NCI-H1436 (cell line): ENCODE measurements at regions not wholly inside any gene's neighbourhood (a gene's known extent, or its start where the extent isn't known, plus 50 kb on each side); places are given as distances from the start of the nearest gene placed in this dataset.

ENCODE experiments used
- DNase-seq: peaks from one replicate; lab custom pipeline; 2025; lab: John Stamatoyannopoulos, UW

DNA sequence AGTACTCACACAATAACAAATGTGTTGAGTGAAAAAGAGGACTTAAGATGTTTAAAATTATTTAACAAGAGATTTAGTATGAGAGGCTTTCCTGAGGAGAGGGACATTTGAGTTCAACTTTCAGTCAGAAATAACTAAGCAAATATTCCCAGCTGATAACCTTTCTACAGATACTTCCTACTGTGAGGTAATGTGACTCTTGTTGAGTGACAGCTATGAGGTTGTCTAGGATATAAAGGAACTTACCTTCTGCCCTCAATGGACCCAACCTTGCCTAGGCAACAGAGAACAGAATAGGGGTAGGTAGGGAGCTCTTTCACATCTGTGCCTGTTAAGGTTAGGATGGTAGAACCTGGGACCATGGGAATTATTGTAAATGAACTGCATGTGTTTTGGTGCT lies 54.7 kb downstream of the GLUD2 start:
- no peak for DNase-seq

- no peak for DNase-seq
Observed at GRCh38 chrX:121103381-121103780, 56.0 kb downstream of the GLUD2 start.

- no peak for DNase-seq
Observed at GRCh38 chrX:121106484-121107235, 59.2 kb downstream of the GLUD2 start.

DNA sequence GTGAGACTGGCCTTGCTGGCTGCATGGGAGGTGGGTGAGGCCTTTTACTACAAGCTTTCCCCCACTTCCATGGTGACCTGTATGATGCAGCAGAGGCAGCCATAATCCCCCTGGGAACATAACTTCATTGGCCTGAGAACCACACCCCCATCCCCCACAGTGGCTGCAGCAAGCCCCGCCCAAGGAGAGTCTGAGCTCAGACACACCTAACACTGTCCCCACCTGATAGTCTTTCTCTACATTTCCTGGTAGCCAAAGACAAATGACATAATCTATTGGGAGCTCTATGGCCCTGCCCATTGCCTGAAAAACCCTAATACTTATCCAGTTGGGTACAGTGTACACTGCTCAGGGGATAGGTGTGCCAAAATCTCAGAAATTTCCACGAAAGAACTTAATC lies 62.6 kb downstream of the GLUD2 start:
- no peak for DNase-seq

DNA sequence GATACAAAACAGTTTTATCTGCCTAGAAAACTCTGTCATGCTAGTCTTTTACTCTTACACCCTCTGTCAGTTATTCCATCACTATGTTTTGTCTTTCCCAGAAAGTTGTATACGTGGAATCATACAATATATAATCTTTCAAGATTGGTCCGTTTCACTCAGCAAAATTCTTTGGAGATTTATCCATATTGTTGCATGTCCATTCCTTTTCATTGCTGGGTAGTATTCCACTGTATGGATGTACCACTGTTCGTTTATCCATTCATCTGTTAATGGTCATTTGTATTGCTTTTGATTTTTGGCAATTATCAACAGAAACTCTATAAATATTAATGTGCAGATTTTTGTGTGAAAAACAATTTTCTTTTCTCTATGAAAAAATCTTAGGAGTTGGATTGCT lies 63.1 kb downstream of the GLUD2 start:
- no peak for DNase-seq

DNA sequence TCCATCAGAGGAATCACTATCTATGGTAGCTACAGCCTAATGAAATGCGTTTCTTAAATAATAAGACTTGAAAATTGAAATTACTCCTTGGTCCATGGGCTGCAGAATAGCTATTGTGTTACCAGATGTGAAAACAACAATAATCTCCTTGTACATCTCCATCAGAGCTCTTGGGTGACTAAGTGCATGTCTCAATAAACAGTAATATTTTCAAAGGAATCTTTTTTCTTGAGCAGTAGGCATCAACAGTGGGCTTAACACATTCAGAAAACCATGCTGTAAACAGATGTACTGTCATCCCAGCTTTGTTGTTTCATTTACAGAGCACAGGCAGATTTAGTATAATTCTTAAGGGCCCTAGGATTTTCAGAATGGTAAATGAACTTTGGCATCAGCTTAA lies 67.3 kb downstream of the GLUD2 start:
- no peak for DNase-seq

GRCh38 chrX:121120690-121121605 lies 73.5 kb downstream of the GLUD2 start:
- no peak for DNase-seq

GRCh38 chrX:121122332-121122731 lies 74.9 kb downstream of the GLUD2 start:
- no peak for DNase-seq

- DNase-seq = no peak
Observed at GRCh38 chrX:121128925-121129877, 81.8 kb downstream of the GLUD2 start.

- DNase-seq = no peak
Observed at GRCh38 chrX:121132675-121133074, 85.3 kb downstream of the GLUD2 start.

DNA sequence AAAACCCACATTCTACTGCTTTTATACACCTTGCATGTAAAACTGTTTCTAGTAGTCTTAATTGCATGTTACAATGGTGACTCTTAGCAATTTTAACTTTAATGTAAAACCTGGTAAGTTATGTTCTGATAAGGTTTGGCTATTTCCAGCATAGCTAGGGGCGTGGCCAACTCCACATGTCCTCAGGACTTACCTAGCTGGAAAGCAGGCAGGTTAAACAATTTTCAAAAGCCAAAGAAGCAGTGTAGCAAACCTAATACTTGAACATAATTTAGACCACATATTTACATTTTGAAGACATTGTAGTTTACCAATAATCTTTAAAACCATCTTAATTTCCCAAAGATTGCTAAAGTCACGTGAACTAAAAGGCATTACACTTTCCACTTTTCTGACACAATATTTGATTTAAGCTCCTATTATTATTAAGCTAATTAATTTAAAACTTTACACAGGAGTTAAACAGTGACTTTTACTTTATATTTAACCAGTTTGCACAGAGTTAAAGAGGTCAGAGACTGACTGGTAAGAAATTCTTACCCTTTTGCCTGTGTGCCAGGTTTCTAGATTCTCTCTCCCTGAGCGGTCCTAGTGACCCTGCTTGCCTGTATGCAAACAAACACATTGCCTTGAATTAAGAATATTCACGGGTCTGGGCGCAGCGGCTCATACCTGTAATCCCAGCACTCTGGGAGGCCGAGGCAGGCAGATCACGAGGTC lies 88.2 kb downstream of the GLUD2 start:
- DNase-seq = no peak

DNA sequence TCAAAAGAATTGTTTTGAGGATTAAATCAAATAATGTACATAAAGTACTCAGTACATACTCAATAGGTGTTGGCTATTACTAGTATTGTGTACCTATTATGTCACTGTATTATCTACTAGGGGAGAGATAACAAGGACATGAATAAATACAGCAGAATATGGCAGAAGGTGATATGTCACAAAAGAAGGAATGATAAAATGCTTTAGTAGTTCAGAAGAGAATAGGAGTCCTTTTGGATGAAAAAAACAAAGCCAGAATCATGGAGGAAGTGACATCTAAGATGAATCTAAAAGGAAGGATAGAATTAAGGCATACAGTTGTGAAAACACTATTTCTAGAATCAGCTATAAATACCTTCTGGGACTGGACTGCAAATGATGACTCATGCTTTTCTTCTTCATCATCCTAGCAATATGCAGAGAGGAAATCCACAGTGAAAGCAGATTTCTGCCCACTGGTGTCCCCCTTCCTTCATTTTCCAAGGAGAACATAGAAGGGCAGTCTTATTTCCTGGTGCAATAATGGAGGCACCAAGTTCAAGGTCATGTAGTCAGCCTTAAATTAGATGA lies 98.7 kb downstream of the GLUD2 start:
- no peak for DNase-seq

GRCh38 chrX:121150217-121150616 lies 102.8 kb downstream of the GLUD2 start:
- no peak for DNase-seq

GRCh38 chrX:121151293-121151692 lies 103.9 kb downstream of the GLUD2 start:
- no peak for DNase-seq

DNA sequence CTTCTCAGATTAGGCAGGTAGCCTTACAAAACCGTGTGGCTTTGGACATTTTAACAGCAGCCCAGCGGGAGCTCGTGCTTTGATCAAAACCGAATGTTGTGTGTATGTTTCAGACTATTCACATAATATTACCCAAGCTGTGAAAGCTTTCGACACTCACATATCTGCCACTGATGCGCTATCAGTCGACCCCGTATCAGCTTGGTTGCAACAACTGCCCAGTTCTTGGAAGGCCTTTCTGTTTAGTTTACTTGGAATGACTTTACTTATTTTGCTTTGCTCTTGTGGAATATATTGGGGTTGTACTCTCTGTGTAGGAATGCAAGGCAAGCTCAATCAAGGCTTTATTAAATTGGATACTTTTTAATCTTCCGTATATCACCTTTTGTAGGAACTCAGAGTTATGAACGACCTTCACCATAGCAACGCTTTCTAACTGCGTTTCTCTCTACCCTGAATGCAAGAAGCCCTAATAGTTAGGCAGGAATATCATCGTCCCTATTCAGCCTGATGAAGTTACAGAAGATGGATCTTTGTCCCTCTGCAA lies 107.5 kb downstream of the GLUD2 start:
- DNase-seq = no peak

DNA sequence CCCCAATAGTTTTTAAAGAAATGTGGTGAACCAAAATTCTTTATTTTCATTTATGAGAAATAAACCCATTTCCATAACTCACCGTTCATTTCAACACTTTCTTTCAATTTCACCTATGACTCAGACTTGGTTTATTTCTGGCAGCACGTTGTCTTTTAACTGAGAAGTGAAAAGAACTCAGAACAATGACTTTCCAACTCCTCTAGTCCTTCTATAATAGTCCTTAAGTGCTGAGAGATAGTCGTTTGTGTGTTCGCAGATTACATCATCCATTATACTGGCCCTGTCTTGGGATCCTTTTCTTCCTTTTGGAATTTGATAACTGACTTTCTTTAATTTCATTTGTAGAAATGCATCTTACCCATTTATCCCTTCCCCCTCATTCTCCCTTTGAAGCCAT lies 113.6 kb downstream of the GLUD2 start:
- DNase-seq = no peak

DNA sequence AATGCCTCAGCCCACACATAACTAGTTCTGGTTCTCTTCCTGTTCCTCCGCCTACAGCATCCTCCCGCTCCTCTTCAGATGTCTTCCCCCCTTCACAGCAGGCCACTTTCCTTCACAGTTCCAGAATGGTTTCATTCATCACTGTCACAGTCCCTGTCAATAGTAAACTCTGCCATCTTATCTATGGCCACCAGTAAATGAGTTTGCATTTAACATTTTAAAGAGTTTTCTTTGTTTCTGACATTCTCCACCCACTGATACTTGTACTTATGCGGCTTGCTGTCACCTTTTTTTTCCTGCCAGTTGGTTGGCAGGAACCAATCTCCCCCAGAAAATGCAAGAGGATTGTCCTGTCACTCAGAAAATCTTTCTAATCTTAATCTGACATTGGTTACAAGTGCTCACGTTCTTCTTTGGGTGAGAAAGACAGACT lies 114.1 kb downstream of the GLUD2 start:
- no peak for DNase-seq

GRCh38 chrX:121163443-121163842 lies 116.0 kb downstream of the GLUD2 start:
- DNase-seq = no peak

GRCh38 chrX:121165930-121166359 lies 118.5 kb downstream of the GLUD2 start:
- no peak for DNase-seq
